GM19438 (cell line): ENCODE measurements at regions not wholly inside any gene's neighbourhood (a gene's known extent, or its start where the extent isn't known, plus 50 kb on each side); places are given as distances from the start of the nearest gene placed in this dataset.
"Not testable (repeated sequence)": the region's sequence is repeated elsewhere in the genome, so short reads cannot be mapped to it uniquely, and the experiment has no call there.

Experiments used
- ATAC-seq: cut with Tn5 transposase; IDR thresholded peaks from one replicate; pipeline ENCODE4 v1.9.1; 2021; ENCODE audit warnings: low read depth; ENCODE audit not compliant: unreplicated experiment

- no peak for ATAC-seq
These were observed 185.2 kb upstream of the SLC39A10 start for GRCh38 chr2:195471807-195472206.

- ATAC-seq: no peak
These were observed 185.9 kb upstream of the SLC39A10 start for GRCh38 chr2:195471163-195471562.

- ATAC-seq: no peak
These were observed 186.4 kb upstream of the SLC39A10 start for GRCh38 chr2:195470622-195471021.

- peak; percentile 79 for ATAC-seq
These were observed 188.3 kb upstream of the SLC39A10 start for GRCh38 chr2:195468771-195469170.

GRCh38 chr2:195466427-195466826 is 190.6 kb upstream of the SLC39A10 start:
- no peak for ATAC-seq

GRCh38 chr2:195461010-195461409 is 196.0 kb upstream of the SLC39A10 start:
- ATAC-seq: no peak

GRCh38 chr2:195458936-195459335 is 198.1 kb upstream of the SLC39A10 start:
- no peak for ATAC-seq

- no peak for ATAC-seq
These were observed 199.2 kb upstream of the SLC39A10 start for GRCh38 chr2:195457873-195458272.

GRCh38 chr2:195456771-195457170 is 200.3 kb upstream of the SLC39A10 start:
- ATAC-seq: no peak

GRCh38 chr2:195451160-195451559 is 205.9 kb upstream of the SLC39A10 start:
- no peak for ATAC-seq

- ATAC-seq: no peak
These were observed 206.4 kb upstream of the SLC39A10 start for GRCh38 chr2:195450552-195451113.

- no peak for ATAC-seq
These were observed 209.6 kb upstream of the SLC39A10 start for GRCh38 chr2:195447323-195447975.

- no peak for ATAC-seq
These were observed 211.4 kb upstream of the SLC39A10 start for GRCh38 chr2:195445639-195446038.

GRCh38 chr2:195443926-195444325 is 213.1 kb upstream of the SLC39A10 start:
- ATAC-seq: no peak

GRCh38 chr2:195442458-195443175 is 214.4 kb upstream of the SLC39A10 start:
- ATAC-seq: no peak

- no peak for ATAC-seq
These were observed 218.3 kb upstream of the SLC39A10 start for GRCh38 chr2:195438692-195439091.

GRCh38 chr2:195437521-195437920 is 219.5 kb upstream of the SLC39A10 start:
- ATAC-seq: no peak

- ATAC-seq: no peak
These were observed 222.7 kb upstream of the SLC39A10 start for GRCh38 chr2:195434346-195434745.

GRCh38 chr2:195433729-195434128 is 223.3 kb upstream of the SLC39A10 start:
- not testable (repeated sequence) for ATAC-seq

GRCh38 chr2:195428673-195429072 is 228.4 kb upstream of the SLC39A10 start:
- no peak for ATAC-seq

GRCh38 chr2:195425328-195425727 is 231.7 kb upstream of the SLC39A10 start:
- no peak for ATAC-seq

- ATAC-seq: no peak
These were observed 238.0 kb upstream of the SLC39A10 start for GRCh38 chr2:195419033-195419432.
